ENCODE measurements at regions not wholly inside any gene's neighbourhood (a gene's known extent, or its start where the extent isn't known, plus 50 kb on each side); places are given as distances from the start of the nearest gene placed in this dataset.
"Not testable (repeated sequence)": the region's sequence is repeated elsewhere in the genome, so short reads cannot be mapped to it uniquely, and the experiment has no call there.

DNA sequence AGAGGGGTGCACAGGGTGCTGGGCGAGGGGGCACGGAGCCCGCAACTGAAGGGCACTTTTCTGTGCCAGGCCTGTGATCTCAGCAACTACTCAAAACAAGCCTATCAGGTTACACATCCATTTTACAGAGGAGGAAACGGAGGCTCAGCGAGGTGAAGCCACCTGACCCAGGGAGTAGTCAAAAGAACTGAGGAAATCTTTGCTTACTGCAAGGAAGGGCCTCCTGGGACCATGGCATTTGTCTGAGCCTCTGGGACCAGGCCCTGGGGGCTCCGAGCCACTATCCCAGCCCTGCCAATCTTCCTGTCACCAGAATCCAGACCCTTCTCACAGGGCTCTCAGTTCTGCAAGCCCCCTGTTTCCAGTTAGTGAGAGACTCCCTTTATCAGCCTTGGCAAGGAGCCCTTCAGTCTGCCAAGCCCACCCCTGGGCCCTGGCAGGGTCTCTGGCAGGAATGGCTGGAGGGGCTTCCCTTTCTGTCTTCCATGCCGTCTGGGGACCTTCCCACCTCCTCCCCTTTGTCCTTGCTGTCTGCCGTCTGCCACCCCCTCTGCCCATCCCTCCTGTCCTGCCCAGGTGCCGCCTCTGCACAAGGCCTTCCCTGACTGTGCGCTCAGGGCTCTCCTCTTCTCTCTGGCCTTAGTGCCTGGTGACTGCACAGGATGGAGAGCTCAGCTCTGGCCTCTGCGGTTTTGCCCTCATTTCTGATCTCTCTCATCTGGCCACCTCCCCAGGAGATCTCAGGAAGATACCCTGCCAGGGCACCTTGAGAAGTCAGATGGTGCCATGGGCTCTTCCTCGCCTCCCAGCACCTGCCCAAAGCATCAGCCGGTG is 194.7 kb upstream of the GLI2 start:
- CTCF ChIA-PET = no interaction called here
- POLR2A ChIA-PET = no interaction called here

DNA sequence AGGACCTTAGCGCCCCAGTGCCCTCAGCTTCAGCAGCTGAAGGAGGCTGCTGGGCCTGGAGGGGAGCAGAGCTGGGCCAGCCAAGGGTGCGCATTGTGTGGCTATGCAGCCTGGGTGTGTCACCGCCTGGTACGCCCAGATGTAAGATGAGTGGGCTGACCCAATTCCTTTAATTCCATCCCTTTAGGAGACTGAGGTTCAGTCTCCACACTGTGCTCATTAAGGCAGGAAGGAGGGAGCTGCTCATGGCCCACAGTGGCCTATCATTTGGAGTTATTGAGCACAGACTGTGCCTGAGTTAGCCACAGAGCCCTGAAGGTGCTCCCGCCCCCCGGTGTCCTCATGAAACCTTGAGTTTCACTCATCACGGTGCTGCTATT is 194.1 kb upstream of the GLI2 start:
- ChIA-PET POLR2A (no interaction called here), CTCF (no interaction called here)

DNA sequence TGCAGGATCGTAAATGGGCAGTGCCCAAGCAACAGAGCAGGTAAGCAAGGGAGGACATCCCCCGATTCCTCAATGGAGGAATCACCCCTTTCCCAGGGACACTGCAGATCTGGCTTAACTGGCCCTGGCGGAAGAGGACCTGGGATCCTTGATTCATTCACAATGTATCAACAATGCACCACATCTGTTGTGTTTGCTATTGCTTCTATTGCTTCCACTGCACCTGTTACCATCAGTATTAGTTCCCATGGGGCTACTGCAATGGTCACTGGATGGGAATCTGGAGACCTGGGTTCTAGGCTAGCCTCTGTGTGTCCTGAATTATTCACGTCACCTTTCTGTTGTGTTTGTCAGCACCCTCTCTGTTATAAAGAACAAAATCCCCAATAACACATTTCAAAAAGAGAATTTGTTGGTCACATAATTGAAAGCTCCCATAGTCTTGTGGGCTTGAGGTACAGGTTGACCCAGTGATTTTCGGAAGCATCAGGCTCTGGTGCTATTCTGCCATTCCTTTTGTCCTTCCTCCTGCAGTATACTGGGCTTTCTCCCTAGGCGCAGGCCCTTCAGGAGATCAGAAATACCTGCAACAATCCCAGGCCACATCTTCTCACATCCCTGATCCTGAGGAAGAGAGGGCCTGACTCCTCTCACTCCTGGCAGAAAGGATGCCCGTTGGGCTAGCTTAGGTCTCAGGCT is 193.5 kb upstream of the GLI2 start:
- POLR2A ChIA-PET = no interaction called here
- CTCF ChIA-PET = no interaction called here

DNA sequence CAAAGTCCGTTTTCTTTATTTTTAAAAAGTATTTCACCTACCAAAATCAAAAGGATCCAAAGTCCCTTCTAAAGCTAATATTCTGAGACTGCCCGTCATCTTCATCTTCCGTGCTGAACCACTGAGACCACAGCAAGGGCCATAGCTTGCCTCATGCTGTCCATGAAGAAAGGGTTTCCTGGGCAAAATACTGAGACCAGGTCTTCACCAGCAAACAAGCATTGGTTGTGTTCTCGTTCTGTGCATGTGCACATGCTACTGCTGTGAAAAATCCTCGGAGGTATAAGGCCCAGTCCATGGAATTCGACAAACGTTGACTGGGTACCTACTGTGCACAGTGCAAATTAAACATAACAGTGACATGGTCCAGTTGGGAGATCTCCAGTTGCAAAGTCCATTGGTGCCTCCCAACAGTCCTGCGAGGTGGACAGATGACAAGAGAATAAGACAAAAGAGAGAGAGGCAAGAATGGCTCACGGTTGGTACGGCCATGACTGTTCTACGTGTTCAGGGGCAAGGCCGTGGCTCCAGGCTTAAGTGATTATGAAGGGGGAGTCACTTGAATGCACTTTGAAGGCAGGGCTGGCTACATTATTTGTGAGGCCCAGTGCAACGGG is 192.6 kb upstream of the GLI2 start:
- ChIA-PET POLR2A (no interaction called here), CTCF (no interaction called here)

DNA sequence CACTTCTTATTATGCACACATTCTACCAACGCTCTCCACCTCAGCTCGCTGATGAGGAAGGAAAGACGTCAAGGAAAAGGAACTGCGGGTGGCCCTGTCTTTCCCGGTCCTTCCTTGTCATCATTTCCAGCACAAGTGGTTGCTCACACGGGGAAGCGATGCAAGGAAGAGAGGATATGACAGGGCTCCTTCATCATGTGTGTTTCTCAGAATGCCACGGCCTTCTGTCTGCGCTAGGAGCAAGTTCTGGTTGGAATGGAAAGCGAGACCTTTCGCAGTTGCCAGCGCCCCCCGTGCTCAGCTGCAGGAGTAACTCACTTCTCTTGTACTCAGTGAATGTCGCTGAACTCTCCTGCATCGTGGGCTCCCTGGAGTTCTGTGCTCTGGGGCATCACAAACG is 191.8 kb upstream of the GLI2 start:
- POLR2A ChIA-PET = no interaction called here
- CTCF ChIA-PET = no interaction called here

DNA sequence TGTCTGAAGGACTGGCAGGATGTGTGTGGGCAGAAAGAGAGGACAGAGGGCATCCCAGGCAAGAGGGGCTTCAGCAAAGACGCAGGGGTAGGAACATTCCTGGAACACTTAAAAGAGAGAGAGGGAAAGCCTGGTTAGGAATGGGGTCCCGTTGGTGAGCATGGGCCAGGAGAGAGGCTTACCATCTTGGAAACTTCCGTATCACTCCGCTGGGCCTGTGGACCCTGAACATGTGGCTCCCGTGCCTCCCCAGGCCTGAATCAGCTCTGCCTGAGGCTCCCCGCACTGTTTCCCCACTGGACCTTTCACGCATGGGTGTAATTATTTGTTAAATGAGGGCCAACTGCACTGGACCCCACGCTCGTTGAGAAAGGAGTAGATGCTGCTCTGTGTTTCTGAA is 191.1 kb upstream of the GLI2 start:
- CTCF ChIA-PET = interaction anchor here (0.7 kb wide), 1 partner anchor 11 kb away, joined by 4 read pairs; no protein-coding TSS in a partner anchor
- POLR2A ChIA-PET = no interaction called here

DNA sequence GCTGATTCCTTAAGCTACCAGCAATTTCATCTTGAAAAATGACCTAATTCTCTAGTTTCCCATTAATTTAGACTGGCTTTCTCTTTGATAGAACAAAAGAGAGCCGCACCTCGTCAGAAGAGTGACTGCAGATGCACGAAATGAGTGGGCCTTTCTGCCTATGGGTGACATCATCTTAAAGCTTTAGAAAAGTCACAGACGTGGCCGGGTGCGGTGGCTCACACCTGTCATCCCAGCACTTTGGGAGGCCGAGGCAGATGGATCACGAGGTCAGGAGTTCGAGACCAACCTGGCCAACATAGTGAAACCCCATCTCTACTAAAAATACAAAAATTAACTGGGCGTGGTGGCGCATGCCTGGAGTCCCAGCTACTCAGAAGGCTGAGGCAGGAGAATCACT is 190.7 kb upstream of the GLI2 start:
- POLR2A ChIA-PET = not testable (repeated sequence)
- CTCF ChIA-PET = interaction anchor here (0.7 kb wide), 1 partner anchor 12 kb away, joined by 4 read pairs; no protein-coding TSS in a partner anchor

DNA sequence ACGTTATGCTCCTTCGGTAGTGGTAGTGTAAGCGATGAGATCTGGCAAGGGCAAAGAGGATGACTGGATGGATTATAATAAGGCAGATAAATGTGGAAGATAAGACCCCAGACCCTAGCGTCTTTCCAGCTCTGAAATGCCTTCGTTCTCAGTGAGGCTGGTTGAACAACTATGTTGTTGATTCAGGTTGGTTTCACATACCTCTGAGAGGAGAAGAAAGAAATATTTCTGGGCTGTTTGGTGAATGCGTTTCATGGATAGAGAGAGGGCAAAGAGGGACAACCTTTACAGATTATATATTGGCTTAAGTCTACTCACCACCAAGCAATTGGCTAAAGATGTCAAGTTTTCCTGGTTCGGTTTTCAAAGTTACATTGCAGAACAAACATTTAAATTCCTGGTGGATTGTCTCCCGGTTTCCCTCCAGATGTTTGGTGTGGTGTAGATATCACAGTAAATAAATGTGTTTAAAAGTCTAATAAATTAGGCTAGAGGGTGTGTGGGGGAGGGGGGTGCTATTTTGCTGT is 190.1 kb upstream of the GLI2 start:
- CTCF ChIA-PET = interaction anchor here (0.7 kb wide), 1 partner anchor 12 kb away, joined by 4 read pairs; no protein-coding TSS in a partner anchor
- POLR2A ChIA-PET = no interaction called here

DNA sequence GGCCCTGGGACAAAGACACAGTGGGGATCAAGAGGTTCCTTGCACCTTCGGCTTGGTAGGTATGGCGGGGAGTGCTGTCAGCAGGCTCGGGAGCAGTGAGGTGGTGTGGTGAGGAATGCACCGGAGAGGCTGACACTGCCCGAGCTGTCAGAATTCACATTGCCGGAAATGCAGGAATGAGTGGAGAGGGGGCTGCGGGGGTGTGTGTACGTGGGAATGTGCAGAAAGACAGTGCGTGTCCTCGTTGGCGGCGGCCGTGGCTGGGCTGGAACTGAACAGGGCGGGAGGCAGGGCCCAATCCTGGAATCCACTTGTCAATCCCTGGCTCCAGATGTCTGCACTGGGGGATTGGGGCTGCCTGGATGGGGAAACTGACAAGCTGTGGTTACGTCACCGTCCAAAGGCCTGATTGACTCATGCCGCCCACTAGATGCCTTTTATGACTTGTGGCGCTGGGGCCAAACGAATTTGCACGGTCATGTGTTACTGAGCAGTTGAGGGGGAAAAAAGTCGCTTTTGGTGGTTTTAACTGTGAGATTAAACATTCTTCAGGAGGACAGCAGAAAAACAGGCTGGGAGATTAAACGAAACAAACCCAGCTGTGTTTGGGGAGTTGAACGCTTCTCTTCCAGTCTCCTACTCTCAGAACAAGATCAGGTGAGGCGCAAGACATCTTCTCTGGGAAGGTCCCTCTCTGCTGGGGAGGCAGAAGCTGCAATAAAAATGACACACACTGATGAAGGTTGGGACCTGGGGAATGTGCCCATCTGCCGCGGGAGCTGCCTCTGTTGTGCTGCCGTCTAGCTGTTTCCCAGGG is 189.4 kb upstream of the GLI2 start:
- CTCF ChIA-PET = interaction anchor here (1.1 kb wide), 1 partner anchor 8 kb away, joined by 3 read pairs; no protein-coding TSS in a partner anchor
- POLR2A ChIA-PET = no interaction called here

DNA sequence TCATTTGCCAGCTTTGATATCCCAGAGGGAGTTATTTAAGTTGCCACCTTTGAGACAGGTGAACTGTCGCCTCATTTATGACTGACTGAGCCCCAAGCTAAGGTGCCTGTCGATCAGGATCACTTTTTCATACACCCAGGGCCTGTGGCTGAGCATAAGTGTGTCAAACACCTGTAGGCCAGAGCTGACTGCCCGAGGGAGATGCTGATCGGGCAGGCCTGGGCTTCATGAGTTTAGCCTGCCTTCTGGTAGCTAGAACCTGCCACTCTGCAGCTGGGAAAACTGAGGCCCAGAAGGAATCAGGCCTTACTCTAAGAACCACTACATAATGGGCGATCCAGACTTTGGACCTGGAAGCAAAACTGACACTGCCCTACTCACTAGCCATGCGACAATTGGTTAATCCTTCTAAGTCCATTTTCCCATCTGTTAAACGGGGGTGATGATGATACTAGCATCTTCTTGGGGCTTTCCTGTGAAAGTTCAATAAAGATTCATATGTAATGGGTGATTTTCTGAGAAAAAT is 188.7 kb upstream of the GLI2 start:
- ChIA-PET CTCF (interaction anchor here (1.1 kb wide), 1 partner anchor 8 kb away, joined by 3 read pairs; no protein-coding TSS in a partner anchor), POLR2A (no interaction called here)

DNA sequence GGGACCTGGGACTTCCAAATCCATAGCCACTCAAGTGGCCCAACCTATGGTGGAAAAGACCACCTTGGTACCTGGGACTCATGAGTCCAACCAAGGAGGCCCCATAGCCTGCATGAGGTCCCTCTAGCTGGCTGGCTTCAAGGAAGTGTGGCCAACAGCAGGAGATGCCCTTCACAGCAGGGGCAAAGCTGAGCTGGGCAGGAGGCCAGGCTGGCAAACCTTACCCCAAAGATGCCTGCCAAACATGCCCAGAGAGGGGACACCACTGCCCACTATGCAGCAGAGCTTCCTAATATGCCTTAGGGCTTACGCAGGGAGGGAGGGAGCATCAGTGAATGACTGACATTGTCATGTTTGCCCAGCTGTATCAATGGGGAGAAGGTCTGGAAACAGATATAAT is 188.0 kb upstream of the GLI2 start:
- POLR2A ChIA-PET = no interaction called here
- CTCF ChIA-PET = interaction anchor here (1.1 kb wide), 1 partner anchor 9 kb away, joined by 3 read pairs; no protein-coding TSS in a partner anchor

DNA sequence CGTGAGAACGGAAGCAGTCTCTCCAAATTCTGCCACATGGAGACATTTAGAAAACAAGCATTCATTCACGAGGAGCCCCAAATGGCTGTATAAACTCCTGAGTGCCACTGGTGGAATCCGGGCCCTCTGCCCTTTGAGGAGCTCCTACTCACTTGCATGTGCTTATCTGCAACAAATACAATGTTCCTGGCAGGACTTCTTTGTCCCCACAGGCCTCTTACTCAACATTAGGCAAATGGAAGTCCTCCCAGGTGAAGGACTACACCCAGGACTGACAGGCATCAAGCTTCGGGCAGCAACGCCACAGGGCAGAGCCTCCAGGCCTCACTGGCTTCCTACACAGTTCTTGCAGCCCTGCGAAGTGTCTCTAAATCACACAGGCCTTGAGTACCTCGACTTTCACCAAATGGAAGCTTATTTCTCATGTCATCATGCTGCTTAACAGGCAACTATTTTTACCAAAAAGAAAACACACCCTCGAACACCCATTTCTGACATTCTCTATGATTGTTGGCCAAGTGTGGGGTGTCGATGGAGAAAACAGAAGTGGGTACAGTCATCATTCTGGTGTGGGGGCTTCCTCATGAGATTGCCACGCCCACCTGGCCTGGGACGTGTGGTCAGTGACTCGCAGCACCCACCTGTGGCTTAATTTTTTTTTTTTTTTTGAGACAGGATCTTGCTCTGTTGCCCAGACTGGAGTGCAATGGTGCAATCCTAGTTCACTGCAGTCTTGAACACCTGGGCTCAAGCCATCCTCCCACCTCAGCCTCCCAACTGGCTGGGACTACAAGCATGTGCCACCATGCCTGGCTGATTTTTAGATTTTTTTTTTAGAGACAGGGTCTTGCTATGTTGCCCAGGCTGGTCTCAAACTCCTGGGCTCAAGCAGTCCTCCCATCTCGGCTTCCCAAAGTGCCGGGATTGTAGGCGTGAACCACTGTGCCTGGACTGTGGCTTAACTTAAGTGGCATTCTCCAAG is 186.8 kb upstream of the GLI2 start:
- ChIA-PET CTCF (no interaction called here), POLR2A (no interaction called here)

DNA sequence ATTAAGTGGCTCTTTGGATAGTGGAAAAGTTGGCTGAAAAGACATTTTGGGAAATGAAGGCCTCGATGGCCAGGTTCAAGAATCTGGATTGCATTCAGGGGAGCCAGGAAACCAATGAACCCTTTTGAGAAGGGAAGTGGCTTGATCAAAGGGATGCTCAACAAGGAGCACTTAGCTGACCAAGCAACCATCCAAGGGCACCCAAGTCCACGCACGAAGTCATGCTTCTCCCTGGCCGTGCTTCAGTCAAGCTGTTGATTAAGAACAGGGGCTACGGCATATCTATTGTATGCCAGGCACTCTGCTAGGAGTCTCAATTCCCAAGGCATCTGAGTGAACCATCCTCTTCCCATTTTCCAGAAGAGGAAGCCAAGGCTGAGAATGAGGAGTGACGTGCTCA is 185.8 kb upstream of the GLI2 start:
- ChIA-PET POLR2A (no interaction called here), CTCF (interaction anchor here (0.7 kb wide), 1 partner anchor 146 kb away, joined by 3 read pairs; no protein-coding TSS in a partner anchor)

DNA sequence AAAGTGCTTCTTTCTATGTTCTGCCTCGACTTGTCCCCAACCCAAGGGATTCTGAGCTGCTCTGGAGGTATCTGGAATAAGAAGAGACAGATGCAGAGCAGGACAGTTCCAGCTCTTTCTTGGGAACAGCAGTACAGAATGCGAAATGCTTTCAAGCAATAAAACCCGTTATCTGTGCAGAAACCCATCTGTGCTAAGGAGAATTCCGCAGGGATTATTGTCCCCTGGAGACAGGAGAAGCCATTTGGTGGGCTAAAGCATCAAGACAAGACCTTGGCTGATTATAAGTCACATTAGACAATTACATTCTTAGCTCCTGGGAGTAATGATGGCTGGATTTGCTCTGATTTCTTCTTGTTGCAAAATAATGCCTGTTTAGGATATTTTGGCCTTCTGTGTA is 185.4 kb upstream of the GLI2 start:
- POLR2A ChIA-PET = no interaction called here
- CTCF ChIA-PET = interaction anchor here (0.7 kb wide), 1 partner anchor 146 kb away, joined by 3 read pairs; no protein-coding TSS in a partner anchor

DNA sequence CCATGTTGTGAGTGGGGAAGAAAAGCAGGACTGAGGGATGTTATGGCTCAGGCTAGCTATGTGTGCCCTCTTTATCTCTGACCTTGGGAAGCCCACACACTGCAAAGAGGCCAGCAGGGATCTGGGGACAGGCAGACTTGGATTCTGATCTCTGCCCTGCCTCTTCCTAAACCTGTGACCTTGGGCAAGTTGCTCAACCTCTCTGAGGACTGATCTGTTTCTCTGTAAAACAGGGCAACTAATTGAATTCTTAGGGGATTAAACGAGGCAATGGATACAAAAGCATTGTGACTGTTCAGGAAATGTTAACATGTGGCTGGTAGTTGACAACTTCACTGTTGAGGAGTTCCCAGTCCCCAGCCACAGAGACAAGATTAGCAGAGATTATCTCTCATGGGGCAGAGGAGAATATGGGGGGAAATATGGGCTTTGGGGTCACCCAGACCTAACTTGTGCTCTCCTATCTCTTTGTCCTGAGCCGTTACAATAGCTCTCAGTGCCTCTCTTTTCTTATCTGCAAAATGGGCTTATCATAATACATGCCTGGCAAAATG is 184.7 kb upstream of the GLI2 start:
- POLR2A ChIA-PET = no interaction called here
- CTCF ChIA-PET = interaction anchor here (1.0 to 1.3 kb wide), 2 partner anchors 208 to 238 kb away, joined by 3 read pairs; no protein-coding TSS in a partner anchor

DNA sequence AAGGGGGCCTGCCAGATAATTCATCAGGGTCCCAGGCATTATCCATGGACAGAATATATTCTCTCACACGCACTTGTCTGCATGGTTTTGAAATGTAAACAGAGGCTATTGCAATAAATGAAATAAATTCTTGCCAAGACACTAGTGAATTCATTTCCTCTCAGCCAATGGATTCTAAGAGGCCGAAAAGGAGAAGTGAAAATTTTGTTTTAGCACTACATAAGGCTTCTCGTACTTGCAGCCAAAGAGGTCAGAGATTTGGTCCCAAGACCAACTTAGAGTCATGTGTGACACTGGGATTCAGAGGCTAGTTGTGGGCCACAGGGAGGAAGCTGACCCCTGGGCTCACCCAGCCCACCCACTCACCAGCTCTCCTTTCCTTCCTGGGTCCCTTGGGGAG is 184.1 kb upstream of the GLI2 start:
- ChIA-PET CTCF (interaction anchor here (1.0 to 1.3 kb wide), 2 partner anchors 208 to 238 kb away, joined by 3 read pairs; no protein-coding TSS in a partner anchor), POLR2A (no interaction called here)

DNA sequence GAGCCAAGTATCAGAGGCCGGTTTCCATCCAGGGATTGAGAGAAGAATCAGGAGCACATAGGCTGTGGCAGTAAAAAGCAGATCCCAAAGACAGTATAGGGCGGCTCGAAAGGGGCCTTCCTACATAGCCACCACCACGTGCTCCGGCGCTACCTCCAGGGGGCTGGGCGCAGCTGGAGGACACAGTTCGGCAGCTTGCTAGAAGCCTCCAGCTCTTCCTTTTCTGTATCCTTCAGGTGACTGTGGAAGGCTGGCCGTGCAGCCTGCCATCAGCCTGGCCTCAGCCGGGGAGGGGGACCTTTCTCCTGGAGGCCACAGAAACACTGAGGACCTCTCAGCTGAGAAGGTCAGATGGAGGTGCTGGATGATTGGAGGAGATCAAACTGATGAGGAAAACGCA is 183.6 kb upstream of the GLI2 start:
- POLR2A ChIA-PET = no interaction called here
- CTCF ChIA-PET = interaction anchor here (1.0 to 1.3 kb wide), 2 partner anchors 209 to 239 kb away, joined by 3 read pairs; no protein-coding TSS in a partner anchor

All from activated CD8-positive, alpha-beta memory T cell treated with anti-CD3 and anti-CD28 coated beads for 36 hours (primary cell).